ENCODE measurements at regions not wholly inside any gene's neighbourhood (a gene's known extent, or its start where the extent isn't known, plus 50 kb on each side); places are given as distances from the start of the nearest gene placed in this dataset.

DNA sequence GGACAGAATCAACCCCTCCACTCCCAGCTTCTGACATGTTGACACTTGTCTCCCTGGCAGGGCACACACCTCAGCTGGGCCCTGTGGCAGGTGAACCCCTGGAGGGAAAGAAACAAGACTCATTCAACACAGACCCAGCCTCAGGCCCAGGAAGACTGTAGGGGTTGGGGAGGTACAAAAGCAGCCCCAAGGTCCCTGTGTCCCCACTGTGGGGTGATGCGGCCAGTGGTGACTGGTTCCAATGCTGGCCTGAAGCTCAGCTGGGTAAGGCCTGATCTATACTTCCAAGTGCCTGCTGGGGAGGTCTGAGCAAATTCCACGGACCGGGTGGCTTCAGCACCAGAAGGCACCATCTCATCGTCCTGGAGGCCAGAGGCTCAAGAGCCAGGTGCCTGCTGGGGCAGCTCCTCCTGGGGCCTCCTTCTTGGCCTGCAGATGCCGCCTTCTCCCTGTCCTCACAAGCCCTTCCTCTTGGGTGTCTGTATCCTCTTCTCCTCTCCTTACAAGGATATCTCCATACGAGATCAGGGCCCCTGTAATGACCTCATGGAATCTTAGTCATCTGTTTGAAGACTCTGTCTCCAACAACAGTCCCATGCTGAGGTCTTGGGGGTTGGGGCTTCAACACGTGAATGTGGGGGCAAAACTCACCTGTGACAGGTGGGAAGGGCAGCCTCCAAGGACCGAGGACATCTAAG, 1492.1 kb downstream of the BRD1 start:
- TF ChIP-seq, protein P1, sequence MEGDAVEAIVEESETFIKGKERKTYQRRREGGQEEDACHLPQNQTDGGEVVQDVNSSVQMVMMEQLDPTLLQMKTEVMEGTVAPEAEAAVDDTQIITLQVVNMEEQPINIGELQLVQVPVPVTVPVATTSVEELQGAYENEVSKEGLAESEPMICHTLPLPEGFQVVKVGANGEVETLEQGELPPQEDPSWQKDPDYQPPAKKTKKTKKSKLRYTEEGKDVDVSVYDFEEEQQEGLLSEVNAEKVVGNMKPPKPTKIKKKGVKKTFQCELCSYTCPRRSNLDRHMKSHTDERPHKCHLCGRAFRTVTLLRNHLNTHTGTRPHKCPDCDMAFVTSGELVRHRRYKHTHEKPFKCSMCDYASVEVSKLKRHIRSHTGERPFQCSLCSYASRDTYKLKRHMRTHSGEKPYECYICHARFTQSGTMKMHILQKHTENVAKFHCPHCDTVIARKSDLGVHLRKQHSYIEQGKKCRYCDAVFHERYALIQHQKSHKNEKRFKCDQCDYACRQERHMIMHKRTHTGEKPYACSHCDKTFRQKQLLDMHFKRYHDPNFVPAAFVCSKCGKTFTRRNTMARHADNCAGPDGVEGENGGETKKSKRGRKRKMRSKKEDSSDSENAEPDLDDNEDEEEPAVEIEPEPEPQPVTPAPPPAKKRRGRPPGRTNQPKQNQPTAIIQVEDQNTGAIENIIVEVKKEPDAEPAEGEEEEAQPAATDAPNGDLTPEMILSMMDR (conservative IDR thresholded peaks at IDR 0.05; ENCODE audit: low read depth, low read length) = no peak
- no peak overlapping the region for H3K4me3 ChIP-seq (ENCODE audit: low read depth, low read length)
- DNase-seq (ENCODE audit: low read depth) = no peak

DNA sequence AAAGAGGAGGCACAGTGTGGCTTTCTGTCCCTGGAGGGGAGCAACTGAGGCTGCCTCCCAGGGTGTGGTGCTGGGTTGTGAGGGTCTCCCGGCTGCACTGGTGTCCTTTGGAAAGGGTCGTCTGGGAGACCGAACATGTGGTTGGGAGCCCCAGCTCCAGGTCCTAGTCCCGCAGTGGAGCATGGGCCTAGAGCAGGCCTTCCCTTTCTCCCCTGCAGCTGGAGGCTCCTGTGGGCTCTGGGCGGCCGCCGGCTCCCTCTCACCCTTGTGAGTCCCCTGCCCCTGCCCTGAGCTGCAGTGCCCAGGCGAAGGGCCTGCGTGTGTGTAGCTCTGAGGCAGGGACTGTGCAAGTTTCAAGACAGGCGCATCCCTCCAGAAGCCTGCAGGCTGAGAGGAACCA, 1492.7 kb downstream of the BRD1 start:
- DNase-seq (ENCODE audit: low read depth) = no peak
- TF ChIP-seq, protein P1 (conservative IDR thresholded peaks at IDR 0.05; ENCODE audit: low read depth, low read length) = no peak
- H3K4me3 ChIP-seq (ENCODE audit: low read depth, low read length) = no peak overlapping the region

DNA sequence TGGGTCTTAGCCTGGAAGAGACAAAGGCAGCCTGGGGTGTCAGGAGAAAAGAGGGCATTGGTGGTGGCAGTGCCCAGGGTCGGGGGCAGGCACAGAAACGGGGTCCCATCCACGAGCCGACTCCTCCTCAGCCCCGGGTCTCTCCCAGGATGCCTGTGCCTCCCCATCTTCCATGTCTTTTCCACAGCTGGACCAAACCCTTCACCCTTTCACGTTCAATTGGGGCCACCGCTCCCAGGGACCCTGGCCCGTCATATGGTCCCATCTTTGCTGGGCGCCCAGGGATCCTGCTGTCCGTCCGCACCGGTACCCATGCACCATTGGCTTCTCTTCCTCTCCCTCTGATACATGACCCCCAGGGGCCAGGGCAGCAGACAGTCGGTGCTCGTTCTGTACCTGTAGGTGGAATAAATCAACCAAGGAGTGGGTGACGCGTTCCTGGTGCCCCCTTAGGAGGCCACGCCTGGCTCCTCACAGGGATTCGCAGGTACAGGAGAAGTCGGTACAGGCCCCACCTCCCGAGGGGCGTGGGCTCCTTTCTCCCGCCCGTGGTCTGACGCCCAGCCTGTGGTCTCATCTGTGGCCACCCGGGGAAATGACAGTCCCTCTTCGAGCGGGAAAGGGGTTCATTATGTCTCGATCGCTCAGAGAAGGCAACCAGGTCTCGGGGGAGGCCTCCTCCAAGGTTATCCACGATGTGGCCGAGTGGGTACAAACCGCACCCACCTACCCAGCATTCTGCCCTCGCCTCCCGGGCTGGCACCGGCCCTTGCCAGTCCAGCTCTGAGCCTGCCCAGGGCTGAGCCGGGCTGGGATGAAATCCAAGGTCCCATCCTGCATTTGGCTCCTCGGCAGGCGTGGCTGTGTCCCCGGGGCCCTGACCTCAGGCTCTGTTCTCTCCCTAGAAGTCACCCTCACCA, 1493.6 kb downstream of the BRD1 start:
- TF ChIP-seq, protein P1 (conservative IDR thresholded peaks at IDR 0.05; ENCODE audit: low read depth, low read length) = no peak
- no peak for DNase-seq (ENCODE audit: low read depth)
- H3K4me3 ChIP-seq (ENCODE audit: low read depth, low read length) = no peak overlapping the region

DNA sequence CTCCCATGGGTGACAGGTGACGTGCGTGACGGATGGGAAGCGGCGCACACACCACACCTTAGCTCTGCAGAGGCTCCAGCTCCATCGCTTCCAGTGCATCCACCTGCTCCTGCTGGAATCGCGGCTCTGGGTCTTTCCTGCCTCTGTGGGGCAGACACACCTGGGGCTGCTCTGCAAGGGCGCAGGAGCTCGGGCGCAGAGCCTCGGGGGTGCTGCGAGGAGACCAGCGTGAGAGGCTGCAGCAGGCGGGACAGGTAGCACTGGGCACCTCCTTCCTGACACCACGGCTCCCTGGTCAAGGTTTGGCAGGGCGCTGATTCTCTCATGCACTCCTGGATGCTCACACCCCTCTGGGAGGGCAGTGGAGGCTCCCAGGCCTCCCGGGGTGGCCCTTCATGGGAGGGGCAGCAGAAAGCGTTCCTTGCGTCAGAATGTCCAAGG, 1494.3 kb downstream of the BRD1 start:
- H3K4me3 ChIP-seq (ENCODE audit: low read depth, low read length) = no peak overlapping the region
- no peak for DNase-seq (ENCODE audit: low read depth)
- TF ChIP-seq, protein P1 (conservative IDR thresholded peaks at IDR 0.05; ENCODE audit: low read depth, low read length) = no peak

DNA sequence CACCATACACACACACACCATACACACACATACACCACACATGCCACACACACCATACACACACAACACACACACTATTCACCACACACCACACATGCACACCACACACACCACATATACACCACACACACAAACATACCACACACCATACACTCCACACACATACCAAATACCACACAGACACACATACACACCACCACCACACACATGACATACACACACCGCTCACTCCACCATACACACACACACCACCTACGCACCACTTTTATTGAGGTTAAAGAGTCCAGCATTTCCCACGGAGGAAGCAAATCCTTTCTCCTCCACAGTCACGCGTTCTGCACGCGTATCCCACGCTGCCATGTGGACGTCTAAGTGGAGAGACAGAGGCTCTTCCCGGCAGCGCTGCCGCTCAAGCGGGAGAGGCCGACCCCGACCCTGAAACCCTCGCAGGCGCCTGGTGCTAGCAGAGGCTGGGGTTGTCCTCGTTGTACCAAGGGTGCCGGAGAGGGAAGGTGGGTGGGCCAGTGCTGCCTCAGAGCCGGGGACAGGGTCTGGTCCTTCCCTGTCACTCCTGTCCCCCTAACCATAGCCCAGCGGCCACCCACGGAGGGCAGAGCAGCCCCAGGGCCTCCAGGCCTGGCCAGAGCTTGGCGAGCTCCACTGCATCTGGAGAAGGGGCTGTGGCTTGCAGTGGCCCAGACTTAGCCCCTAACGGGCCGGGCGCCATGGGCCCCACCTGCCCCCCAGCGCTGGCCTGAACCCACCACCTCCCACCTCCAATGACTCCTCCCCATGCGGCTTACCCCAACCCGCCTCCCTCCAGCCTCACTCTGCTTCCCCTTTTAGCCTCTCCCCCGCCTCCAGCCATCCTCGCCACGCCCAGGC, 1495.0 kb downstream of the BRD1 start:
- DNase-seq (ENCODE audit: low read depth) = no peak
- no peak overlapping the region for H3K4me3 ChIP-seq (ENCODE audit: low read depth, low read length)
- TF ChIP-seq, protein P1 (conservative IDR thresholded peaks at IDR 0.05; ENCODE audit: low read depth, low read length) = no peak

DNA sequence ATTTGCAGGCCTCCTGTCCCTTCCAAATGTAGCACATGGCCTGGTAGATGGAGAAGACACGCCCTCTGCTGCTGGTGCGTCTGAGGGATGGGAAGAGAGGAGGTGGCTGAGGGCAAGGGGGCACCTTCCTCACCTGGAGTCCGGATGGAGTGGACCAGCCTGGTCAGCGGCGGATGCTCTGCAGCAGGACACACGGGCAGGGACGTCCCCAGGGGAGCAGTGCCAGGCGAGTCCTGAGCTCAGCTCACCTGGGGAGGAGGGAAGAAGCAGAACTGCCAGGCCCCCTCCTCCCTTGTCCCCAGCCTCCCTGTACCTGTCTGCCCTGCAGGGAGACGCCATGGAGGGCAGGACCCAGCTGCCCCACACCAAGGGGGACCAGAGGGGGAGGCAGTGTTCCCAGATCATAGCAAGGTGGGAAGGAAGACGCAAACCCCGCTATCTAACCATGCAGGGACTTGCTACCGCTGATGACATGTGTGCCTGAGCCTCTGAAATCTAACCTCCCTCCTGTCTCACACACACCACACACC, 1495.9 kb downstream of the BRD1 start:
- TF ChIP-seq, protein P1 (conservative IDR thresholded peaks at IDR 0.05; ENCODE audit: low read depth, low read length) = no peak
- no peak for DNase-seq (ENCODE audit: low read depth)
- no peak overlapping the region for H3K4me3 ChIP-seq (ENCODE audit: low read depth, low read length)
